Fibroblast of skin of right quadriceps (primary cell): ENCODE measurements at regions not wholly inside any gene's neighbourhood (a gene's known extent, or its start where the extent isn't known, plus 50 kb on each side); places are given as distances from the start of the nearest gene placed in this dataset.
"Not testable (repeated sequence)": the region's sequence is repeated elsewhere in the genome, so short reads cannot be mapped to it uniquely, and the experiment has no call there.

Source experiments
- DNase-seq: peaks from one replicate; pipeline ENCODE4 v3.0.0-alpha.2; 2013

DNA sequence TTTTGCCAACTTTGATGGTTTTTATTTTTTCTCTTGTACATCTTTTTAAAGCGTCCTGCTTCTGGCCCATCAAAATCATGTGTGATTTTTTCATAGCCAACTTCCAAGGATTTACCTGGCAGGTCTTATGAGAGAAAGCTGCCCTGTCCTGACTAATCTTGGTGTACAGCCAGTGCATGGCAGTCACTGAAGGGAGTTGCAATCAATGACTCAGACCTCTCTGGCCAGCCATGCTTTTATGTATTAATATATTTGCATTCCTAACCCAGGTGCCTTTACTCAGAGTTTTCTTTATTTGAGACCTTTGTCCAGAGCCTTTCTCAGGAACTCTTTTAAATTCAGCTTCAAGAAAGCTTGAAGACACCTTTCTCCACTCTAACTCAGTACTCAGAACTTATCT is 691.5 kb upstream of the HTR2C start:
- no peak for DNase-seq

DNA sequence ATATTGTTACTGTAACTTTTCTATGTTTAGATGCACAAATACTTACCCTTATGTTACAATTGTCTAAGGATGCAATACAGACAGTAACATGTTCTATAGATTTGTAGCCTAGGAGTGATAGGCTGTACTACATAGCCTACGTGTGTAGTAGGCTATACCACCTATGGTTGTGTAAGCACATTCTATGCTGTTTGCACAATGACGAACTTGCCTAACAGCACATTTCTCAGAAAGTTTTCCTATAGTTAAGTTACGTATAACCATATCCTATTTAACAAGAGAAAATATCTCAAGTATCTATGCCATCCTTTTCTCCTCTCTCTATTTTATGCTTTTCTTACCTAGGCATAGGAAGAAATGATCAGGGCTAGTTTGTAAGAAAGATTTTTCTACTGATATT is 710.8 kb upstream of the HTR2C start:
- no peak for DNase-seq

DNA sequence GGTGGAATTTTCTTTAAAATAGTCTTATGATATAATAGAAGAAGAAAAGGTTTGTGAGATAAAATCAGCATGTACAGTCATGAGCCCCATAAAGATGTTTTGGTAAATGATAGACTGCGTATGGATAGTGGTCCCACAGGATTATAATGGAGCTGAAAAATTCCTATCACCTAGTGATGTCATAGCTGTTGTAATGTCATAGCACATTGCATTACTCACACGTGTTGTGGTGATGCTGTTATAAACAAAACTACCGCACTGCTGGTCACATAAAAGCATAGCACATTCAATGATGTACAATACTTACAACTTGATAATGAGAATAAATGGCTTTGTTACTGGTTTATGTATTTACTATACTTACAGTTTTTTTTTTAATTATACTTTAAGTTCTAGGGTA is 715.2 kb upstream of the HTR2C start:
- DNase-seq = no peak

DNA sequence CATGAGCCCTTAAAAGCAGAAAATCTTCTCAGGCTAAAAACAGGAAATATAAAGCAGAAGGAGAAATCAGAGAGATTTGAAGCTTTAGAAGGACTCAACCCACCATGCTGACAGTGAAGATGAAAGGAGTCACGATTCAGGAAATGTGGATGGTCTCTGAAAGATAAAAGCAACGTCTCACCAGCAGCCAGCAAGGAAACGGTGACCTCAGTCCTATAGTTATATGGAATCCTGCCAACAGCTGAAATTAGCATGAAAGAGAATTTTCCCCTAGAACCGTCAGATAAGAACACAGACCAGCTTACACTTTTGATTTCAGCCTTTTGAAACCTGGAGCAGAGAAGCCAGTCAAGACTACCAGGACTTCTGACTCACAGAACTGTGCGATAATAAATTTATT is 715.7 kb upstream of the HTR2C start:
- DNase-seq = no peak

DNA sequence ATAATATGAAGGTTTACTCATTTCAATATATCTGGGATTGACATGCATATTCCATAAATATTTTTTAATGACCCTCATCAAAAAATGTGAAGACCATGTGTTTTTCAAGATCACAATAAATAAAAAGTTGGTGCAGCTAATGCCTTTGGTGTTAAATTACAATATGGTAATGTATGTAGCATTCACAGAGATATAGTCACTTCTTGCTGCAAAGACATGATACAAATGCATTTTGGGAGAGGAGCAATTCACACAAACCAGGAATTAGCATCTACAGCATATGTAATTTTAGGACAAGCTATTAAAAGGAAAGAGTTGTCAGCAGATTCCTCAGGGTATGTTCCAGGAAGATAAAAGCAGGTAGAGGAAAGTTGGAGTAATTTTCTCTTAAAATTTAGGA is 734.5 kb upstream of the HTR2C start:
- no peak for DNase-seq

DNA sequence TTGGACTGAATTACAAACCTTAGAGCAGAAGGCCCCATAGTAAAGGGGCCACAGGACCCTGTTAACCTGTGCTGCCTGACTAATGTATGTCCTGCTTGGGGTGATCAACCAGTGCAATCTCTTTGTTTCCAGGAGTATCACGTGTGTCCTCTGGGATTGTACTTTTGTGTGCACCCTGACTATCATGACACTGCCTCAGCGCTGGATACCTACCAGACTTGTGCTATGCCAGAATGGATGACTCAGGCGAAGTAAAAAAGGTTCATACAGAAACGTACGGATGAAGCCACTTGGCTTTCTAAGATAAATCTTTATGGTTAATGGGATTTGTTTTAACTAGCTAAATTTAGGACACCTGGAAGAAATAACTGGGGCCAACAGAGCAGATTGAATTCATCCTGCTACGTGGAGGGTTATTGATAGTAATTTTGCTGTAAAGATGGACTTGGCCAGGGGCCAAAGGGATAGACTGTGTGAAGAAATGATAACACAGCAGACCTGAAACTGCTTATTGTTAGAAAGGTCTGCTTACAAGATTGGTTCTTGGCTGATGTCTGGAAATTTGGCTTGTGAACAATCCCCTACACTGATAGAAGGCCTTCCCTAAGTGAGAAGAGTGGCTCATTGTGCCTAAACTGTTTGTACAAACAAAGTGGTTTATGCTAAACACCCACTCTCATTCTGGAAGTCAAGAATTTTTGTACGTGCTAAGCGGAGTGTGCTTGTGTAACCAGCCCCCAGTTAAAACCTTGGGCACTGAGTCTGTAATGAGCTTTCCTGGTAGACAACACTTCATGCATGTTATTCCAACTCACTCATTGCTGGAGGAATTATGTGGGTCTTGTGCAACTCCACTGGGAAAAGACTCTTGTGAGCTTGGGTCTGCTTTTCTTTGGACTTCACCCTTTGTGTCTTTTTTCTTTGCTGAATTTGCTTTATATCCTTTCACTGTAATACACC is 750.5 kb upstream of the HTR2C start:
- no peak for DNase-seq

DNA sequence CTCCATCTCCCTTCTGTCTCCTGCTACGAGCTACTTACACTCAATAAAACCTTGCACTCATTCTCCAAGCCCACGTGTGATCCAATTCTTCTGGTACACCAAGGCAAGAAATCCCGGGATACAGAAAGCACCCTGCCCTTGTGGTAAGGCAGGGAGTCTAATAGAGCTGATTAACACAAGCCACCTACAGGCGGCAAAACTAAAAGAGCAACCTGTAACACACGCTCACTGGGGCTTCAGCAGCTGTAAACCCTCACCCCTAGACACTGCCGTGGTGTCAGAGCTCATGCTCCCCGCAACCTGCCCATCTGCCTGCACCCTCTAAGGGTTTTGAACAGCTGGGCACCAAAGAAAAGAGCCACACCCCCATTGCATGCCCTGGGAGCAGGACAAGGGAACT is 755.4 kb upstream of the HTR2C start:
- DNase-seq = no peak

DNA sequence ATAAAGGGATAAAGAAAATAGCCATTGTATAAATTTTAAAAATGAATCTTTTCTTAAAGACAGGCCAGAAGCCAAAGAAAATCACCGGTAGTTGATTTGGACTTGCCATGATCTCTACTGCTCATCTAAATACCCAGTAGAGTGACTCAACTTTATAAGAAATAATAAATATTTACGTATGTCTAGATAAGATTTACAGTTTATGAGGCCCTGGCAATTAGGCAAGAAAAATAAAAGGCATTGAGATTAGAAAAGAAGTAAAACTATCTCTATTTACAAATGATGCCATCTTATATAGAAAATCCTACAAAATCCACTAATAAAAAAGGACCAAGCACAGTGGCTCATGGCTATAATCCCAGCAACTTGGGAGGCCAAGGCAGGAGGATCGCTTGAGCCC is 765.5 kb upstream of the HTR2C start:
- no peak for DNase-seq

DNA sequence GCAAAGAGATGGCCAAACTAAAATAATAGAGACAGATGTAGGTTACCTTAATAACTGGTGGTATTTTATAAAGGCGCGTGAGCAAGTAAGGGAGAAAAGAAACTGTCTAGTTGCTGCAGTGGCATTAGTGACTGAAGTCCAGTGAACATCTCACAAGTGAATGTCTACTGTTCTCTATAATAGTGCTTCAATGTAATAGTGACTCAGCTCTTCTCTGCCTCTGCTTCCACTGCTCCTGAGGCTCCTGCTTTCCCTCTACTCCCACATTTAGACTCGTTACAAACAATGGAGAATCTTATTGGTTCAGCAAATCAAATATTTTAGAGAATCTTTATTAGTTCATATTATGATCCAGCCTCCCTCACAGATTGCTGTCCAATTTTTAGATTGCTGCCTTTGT is 779.1 kb upstream of the HTR2C start:
- no peak for DNase-seq

DNA sequence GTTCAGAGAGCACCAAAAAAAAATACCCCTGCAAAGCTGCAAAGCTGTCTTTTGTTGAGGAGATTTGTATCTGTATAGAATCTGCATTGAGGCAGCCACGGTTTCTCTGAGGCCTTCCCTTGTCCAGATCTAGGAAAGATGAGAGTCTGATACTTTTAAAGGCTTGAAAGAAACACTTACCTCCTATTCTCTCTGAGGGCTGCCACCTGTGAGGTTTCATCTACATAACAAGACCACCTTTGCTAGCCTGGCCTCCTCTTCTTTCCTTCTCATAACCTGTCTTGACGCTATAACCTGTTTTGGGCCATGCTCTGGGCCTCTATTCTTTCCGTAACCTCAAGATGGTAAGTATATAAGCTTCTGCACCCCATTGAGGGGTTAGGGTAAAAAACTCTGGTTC is 779.6 kb upstream of the HTR2C start:
- DNase-seq = no peak

DNA sequence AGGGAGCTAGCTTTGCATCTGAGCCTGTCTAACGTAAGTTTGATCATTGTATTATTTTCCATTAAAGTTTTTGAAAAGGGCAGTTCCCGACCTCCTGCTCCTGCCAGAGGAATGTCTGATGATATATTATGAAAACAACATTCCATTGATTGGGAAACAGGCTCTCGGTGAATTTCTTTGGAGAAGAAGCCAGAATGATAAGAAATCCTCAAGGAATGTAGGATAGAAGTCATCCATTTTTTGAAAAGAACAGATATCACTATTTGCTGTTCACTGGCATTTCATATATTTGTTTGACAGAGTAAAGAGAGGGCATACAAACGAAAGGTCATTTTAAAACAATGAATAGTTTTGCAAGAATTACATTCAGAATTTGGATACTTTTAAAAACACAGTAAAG is 781.0 kb upstream of the HTR2C start:
- DNase-seq = no peak

DNA sequence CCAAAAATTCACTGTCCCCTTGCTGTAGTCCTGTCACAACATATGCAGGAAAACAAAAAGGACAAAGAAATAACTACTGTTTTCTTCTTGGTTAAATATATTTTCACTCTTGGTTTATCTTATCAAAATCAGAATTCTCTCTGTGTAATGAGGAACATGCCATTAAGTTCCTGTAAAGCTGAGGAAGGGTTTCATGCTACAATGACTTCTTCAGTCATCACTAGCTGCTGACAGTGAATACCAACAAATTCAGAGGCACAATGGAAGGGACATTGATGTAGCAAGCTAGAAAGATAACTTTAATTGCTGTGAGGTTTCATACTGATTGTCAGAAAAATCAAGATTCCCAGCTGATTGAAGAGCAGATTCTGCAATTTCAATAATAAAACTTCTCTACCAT is 782.9 kb upstream of the HTR2C start:
- DNase-seq = no peak

DNA sequence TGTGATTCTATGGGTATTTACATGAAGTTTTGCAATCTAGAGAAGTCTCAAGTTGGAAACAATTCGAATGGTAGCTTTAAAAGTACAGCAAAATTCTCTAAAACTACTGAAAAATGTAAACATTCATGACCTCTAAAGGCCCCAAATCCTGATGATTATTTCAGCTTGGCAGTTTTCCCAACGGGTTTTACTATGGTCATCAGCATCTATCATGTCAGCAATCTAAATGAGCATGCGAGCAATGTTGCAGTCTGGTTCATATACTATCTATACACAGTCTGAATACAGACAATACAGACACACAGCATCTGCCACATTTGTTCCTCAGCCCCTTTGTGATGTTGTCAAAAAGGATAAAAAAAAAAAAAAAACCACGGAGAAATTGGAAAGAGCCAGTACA is 790.3 kb upstream of the HTR2C start:
- peak; percentile 1 for DNase-seq

DNA sequence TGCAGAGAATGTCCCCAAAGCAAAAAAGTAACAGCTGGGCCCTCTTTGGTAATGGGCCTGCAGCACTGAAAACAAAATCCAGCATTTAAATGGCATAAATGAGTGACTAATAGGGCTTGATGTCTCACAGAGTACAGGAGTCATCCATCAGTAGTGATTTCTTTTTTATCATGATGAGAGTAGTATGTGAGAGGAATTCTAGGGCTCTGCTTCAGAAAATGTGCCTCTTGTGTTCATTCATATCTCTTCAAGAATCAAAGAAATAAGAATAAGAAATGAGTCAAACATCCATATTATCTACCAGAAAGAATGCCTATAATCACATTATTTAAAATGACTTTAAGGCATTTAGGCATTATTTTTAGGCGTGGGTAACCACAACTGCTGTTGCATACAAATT is 792.9 kb upstream of the HTR2C start:
- DNase-seq = no peak

DNA sequence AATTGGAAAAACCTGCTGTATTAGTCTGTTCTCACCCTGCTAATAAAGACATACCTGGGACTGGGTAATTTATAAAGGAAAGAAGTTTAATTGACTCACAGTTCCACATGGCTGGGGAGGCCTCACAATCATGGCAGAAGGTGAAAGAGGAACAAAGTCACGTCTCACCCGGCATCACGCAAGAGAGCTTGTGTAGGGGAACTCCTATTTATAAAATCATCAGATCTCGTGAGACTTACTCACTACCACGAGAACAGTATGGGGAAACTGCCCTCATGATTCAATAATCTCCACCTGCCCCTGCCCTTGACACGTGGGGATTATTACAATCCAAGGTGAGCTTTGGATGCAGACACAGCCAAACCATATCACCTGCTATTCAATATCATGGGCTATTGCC is 799.1 kb upstream of the HTR2C start:
- DNase-seq = not testable (repeated sequence)

DNA sequence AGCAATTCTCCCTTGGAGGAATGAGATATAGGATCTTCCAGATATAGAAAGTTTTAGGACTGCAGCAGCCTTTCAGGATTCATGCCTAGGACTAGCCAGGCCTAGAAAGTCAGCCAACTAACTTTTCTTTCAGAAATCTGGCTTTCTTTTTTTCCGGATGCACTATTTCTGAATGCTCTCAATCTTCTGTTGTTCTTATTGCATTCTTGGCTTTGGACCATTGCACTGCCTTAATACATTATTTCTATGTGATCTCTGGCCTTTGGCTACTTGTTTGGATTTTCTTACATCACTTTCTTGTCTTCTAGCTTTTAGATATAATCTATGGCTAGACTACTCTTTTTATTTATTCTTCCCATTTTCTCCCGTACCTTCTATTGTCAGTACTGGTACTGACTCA is 813.1 kb upstream of the HTR2C start:
- no peak for DNase-seq

DNA sequence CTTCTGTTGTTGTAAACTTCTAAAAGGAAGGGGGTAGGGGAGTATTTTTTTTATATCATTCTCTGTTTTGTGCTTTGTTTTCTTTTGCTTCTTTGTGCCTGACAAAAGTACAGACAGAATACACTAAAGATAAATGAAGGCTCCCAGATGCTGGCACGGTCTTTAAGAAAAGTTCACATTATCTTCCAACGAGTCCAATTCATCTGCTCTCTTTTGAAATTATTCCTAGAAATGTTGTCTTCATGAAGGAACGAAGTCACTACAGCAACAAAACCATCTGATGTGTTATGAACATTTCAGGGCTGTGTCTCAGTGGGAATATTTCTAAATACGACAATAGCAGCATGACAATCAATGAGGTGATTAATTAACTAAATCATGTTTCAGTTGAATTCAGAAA is 813.8 kb upstream of the HTR2C start:
- DNase-seq = no peak

DNA sequence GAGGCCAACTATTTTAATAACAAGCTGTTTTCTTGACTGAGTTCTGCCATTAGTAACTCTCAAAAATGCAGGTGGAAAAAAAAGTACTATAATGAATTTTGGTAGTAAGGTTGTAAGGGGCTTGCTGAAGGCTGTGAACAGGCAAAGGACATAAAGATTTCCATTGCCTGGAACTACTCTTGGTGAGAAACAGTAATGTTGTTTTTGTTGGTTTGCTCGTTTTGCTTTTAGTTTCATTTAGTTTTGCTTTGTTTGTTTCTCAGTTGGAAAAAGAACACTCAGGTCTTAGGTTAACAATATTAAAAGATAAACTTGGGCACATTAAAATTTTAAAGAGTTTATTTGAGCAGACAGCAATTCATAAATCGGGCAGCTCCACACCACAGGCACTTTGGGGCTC is 824.5 kb upstream of the HTR2C start:
- DNase-seq = no peak

DNA sequence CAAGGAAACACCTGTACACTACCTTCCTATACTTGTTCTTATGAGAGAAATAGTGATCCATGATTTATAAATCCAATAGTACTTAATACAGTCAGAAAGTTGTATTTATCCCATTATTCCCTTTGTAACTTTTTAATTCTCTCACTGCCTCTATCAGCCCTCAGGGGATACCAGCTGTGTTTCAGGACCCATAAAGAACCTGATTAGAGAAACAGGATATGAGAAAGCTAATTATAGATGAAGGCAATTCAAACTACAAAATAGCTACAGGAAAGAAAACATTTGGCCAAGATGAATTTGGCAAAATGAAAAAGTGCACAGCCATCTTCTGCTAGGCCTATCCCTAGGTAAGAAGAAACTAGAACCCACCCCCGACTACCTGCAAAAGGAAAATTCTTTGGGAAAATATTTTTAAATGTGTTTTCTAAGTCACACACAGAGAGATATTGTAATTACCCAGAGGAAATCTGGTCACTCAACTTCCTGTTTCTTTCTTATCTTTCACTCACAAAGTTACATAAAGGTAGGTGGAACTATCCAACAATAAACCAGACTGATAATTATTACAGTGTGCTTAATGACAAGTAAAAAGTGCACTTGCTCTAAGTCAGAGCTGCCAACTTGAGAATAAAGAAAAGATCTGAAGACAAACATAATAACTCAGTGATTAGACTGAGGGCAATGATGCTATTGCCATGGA is 836.5 kb upstream of the HTR2C start:
- DNase-seq = no peak

DNA sequence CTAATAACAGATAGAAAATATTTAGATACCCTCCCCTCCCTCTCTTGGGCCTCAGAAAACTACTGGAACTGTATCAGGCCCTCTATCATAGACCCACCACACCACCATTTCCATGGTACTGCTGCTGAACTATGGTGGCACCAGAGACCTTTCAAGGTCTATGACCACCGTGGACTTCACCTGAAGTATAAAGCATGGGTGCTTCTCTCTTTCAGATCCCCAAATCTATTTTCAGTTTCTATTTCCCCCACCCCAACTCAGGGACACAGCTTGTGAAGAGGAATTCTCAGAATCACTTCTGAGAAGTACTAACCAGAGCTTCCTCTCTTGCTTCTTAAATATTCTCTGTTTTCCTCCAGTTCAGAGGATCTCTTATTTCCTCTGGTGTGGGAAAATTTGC is 840.8 kb upstream of the HTR2C start:
- no peak for DNase-seq

DNA sequence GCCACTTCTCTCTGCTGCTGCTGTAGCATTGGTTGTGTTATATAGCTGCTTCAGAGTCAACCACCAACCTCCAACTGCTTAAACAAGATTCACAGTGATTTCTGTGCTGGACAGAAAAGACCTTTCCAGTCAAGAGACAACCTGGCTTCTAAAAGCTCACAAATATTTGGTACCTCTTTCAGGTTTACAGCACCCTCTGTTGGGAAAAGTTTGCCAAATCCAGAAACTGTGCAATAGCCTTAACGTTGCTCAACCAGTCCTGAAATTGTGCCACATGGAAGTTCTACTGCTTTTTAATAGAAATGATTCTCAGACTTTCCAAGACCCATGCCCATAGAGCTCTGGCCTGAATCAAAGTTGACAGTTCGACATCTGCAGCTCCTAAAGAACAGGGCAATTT is 842.1 kb upstream of the HTR2C start:
- DNase-seq = peak; percentile 19

DNA sequence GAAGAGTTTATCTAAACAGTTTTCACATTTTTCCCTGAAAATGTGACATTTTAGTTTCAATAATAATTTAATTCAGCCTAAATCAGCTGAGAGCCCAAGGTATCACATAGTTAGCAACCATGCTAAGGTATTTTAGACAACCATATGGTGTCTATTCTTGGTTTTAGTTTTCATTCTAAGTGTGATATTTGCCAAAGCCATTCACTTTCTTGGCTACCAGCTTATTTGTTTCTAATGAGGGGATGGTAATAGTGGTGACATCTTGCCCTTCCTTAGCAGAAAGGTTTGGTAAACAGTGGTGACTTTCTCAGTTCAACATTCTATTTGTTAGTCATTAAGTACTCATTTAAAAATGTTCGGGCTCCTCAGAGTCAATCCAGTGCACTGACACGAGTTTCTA is 854.9 kb upstream of the HTR2C start:
- DNase-seq = no peak

DNA sequence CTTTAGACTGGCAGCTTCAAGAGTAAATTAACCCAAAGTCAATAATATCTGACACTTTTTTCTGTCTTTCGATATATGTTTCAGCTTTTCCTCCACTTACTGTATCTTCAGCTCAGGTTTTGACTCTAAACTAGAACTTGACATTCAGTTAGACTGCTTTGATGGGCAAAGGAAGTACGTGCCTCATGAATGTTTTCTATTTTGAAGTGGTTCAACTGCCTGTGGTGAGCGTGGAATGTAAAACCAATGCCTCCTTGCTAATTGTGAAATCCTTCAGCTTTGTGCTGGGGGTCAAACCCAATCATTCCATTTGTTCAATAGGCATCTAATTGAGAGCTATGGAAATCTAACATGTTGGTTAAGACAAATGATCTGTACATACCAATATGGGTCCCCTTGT is 857.0 kb upstream of the HTR2C start:
- DNase-seq = no peak

DNA sequence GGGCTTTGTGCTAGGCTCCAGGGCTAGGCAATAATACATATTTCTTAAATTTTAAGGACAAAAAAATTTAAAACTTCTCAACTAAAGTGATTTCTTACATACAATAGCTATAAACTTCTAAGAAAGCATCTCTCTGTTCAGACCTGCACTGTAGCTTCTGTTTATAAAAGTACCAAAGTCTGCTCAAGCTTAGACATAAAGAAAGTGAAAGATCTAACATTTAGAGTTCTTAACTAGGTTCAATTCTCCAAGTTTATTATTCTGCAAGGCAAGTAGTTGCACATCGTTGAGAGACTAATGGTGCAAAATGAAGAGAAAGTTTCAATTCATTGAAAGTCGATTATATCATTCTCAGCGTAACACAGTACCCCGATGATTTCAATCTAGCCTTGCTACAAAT is 857.4 kb upstream of the HTR2C start:
- no peak for DNase-seq

DNA sequence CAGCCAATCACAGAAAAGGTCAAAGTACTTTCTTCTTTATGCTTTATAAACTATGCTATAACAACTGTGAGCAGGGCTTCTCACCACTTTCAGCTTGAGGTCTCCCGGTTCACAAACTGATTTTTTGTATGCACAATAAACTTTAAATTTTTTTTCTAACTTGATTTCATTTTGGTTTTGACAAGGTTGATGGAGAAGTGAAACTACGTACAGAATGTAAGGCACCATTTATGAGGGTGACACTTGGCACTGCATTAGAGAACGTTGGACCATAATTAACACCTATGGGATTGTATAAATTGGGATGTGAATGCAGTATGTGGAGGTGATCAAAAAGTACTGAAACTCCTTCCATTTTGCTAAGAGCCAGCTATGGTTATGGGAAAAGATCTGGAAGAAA is 857.9 kb upstream of the HTR2C start:
- DNase-seq = no peak
